KMS-11 (cell line): ENCODE measurements at regions not wholly inside any gene's neighbourhood (a gene's known extent, or its start where the extent isn't known, plus 50 kb on each side); places are given as distances from the start of the nearest gene placed in this dataset.

Experiments used
- H2AFZ ChIP-seq: fragments of 200-600 bp; sonication (generic); 2 replicates; pipeline ENCODE4 v1.6.1; 2016; ENCODE audit warnings: antibody characterized with exemption, mixed run types, low read depth
- H3K27ac ChIP-seq: fragments of 200-600 bp; sonication (generic); 2 replicates; pipeline ENCODE4 v1.6.1; 2016; ENCODE audit warnings: mild to moderate bottlenecking, mixed run types
- H3K27me3 ChIP-seq: fragments of 200-600 bp; sonication (generic); 2 replicates; pipeline ENCODE4 v1.6.1; 2017; ENCODE audit warnings: mild to moderate bottlenecking, low read depth, mixed run types, moderate library complexity; ENCODE audit not compliant: insufficient read depth
- H3K36me3 ChIP-seq: fragments of 200-600 bp; sonication (generic); 2 replicates; pipeline ENCODE4 v1.6.1; 2017; ENCODE audit warnings: mild to moderate bottlenecking, mixed run types; ENCODE audit not compliant: insufficient read depth
- H3K4me1 ChIP-seq: fragments of 200-600 bp; sonication (generic); 2 replicates; pipeline ENCODE4 v1.6.1; 2016; ENCODE audit warnings: mild to moderate bottlenecking, low read depth, mixed run types; ENCODE audit not compliant: poor library complexity, severe bottlenecking
- H3K4me2 ChIP-seq: fragments of 200-600 bp; sonication (generic); 2 replicates; pipeline ENCODE4 v1.7.0; 2016; ENCODE audit warnings: mild to moderate bottlenecking, mixed run types
- H3K4me3 ChIP-seq: fragments of 200-600 bp; sonication (generic); IDR thresholded peaks from 2 replicates; pipeline ENCODE4 v1.6.1; 2017; ENCODE audit warnings: low read depth, low read length, mixed read lengths; ENCODE audit not compliant: insufficient read depth
- H3K79me2 ChIP-seq: fragments of 200-600 bp; sonication (generic); 2 replicates; pipeline ENCODE4 v1.6.1; 2016; ENCODE audit warnings: low read depth, mixed run types; ENCODE audit not compliant: insufficient read depth
- H3K9ac ChIP-seq: fragments of 200-600 bp; sonication (generic); 2 replicates; pipeline ENCODE4 v1.6.1; 2016; ENCODE audit warnings: mild to moderate bottlenecking, mixed run types
- H4K20me1 ChIP-seq: fragments of 200-600 bp; sonication (generic); 2 replicates; pipeline ENCODE4 v1.6.1; 2016; ENCODE audit warnings: mild to moderate bottlenecking, mixed run types; ENCODE audit not compliant: insufficient read depth
- CTCF ChIP-seq: fragments of 200-600 bp; sonication (generic); conservative IDR thresholded peaks from 2 replicates; pipeline ENCODE4 v1.6.1; 2017; ENCODE audit warnings: low read depth, mild to moderate bottlenecking, antibody characterized with exemption, low read length, moderate library complexity, mixed read lengths

GRCh38 chr15:70257573-70258248 lies 160.0 kb upstream of the TLE3 start:
- H3K4me1 ChIP-seq = no peaks in the 10 kb centered on the region
- no peak overlapping the region for H3K4me3 ChIP-seq
- no peak overlapping the region for H3K4me2 ChIP-seq

GRCh38 chr15:70257047-70257446 lies 159.3 kb upstream of the TLE3 start:
- H4K20me1 ChIP-seq = no peaks in the 10 kb centered on the region
- TF ChIP-seq CTCF = no peak
- H3K4me3 ChIP-seq = no peak overlapping the region
- H3K27me3 ChIP-seq = no peaks in the 10 kb centered on the region
- no peak overlapping the region for H3K27ac ChIP-seq
- no peak overlapping the region for H3K4me2 ChIP-seq
- no peaks in the 10 kb centered on the region for H3K4me1 ChIP-seq
- no peak overlapping the region for H3K9ac ChIP-seq
- H3K79me2 ChIP-seq = no peaks in the 10 kb centered on the region
- no peaks in the 10 kb centered on the region for H3K36me3 ChIP-seq
- H2AFZ ChIP-seq = no peak overlapping the region

More at GRCh38 chr15:70257573-70258248, 160.0 kb upstream of the TLE3 start:
- TF ChIP-seq CTCF = no peak
- H3K27me3 ChIP-seq = no peaks in the 10 kb centered on the region
- H4K20me1 ChIP-seq = no peaks in the 10 kb centered on the region
- H3K9ac ChIP-seq = no peak overlapping the region
- H3K27ac ChIP-seq = no peak overlapping the region
- H2AFZ ChIP-seq = no peak overlapping the region
- no peaks in the 10 kb centered on the region for H3K79me2 ChIP-seq
- H3K36me3 ChIP-seq = no peaks in the 10 kb centered on the region

GRCh38 chr15:70254311-70254869 lies 156.7 kb upstream of the TLE3 start:
- TF ChIP-seq CTCF = no peak
- Histone ChIP-seq H3K9ac (no peak overlapping the region), H3K4me2 (no peak overlapping the region), H4K20me1 (no peaks in the 10 kb centered on the region), H3K27ac (no peak overlapping the region), H3K79me2 (no peaks in the 10 kb centered on the region), H2AFZ (no peak overlapping the region), H3K4me1 (no peaks in the 10 kb centered on the region), H3K27me3 (no peaks in the 10 kb centered on the region), H3K4me3 (no peak overlapping the region), H3K36me3 (no peaks in the 10 kb centered on the region)

- H3K27ac ChIP-seq = no peak overlapping the region
- H3K4me2 ChIP-seq = no peak overlapping the region
- H3K4me3 ChIP-seq = no peak overlapping the region
- peaks cover 4% of the 10 kb centered on the region for H3K4me1 ChIP-seq
- no peak for TF ChIP-seq CTCF
- no peak overlapping the region for H3K9ac ChIP-seq
- H3K27me3 ChIP-seq = no peaks in the 10 kb centered on the region
- H3K79me2 ChIP-seq = no peaks in the 10 kb centered on the region
- H4K20me1 ChIP-seq = no peaks in the 10 kb centered on the region
- no peak overlapping the region for H2AFZ ChIP-seq
- H3K36me3 ChIP-seq = no peaks in the 10 kb centered on the region
Observed at GRCh38 chr15:70253461-70254156, 155.9 kb upstream of the TLE3 start.
